OCI-LY1 (cell line): ENCODE measurements at regions not wholly inside any gene's neighbourhood (a gene's known extent, or its start where the extent isn't known, plus 50 kb on each side); places are given as distances from the start of the nearest gene placed in this dataset.
"Not testable (repeated sequence)": the region's sequence is repeated elsewhere in the genome, so short reads cannot be mapped to it uniquely, and the experiment has no call there.

ENCODE experiments used
- EZH2 ChIP-seq: fragments of 200-600 bp; sonication (generic), shearing (Covaris generic); IDR thresholded peaks from 2 replicates; pipeline ENCODE4 v1.8.0; 2017; ENCODE audit warnings: borderline replicate concordance, mixed run types, mild to moderate bottlenecking, antibody characterized with exemption, low read length, moderate library complexity, mixed read lengths
- TF ChIP-seq, protein P1 (sequence below): fragments of 200-600 bp; sonication (generic), shearing (Covaris generic); IDR thresholded peaks from 2 replicates; pipeline ENCODE4 v1.5.1; 2017; ENCODE audit warnings: mild to moderate bottlenecking, antibody characterized with exemption, low read length, moderate library complexity, mixed read lengths

DNA sequence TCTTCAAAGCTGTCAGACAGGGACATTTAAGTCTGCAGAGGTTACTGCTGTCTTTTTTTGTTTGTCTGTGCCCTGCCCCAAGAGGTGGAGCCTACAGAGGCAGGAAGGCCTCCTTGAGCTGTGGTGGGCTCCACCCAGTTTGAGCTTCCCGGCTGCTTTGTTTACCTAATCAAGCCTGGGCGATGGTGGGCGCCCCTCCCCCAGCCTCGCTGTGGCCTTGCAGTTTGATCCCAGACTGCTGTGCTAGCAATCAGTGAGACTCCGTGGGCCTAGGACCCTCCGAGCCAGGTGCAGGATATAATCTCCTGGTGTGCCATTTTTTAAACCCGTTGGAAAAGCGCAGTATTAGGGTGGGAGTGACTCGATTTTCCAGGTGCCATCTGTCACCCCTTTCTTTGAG, 918.7 kb upstream of the MAN1A1 start:
- TF ChIP-seq, protein P1, sequence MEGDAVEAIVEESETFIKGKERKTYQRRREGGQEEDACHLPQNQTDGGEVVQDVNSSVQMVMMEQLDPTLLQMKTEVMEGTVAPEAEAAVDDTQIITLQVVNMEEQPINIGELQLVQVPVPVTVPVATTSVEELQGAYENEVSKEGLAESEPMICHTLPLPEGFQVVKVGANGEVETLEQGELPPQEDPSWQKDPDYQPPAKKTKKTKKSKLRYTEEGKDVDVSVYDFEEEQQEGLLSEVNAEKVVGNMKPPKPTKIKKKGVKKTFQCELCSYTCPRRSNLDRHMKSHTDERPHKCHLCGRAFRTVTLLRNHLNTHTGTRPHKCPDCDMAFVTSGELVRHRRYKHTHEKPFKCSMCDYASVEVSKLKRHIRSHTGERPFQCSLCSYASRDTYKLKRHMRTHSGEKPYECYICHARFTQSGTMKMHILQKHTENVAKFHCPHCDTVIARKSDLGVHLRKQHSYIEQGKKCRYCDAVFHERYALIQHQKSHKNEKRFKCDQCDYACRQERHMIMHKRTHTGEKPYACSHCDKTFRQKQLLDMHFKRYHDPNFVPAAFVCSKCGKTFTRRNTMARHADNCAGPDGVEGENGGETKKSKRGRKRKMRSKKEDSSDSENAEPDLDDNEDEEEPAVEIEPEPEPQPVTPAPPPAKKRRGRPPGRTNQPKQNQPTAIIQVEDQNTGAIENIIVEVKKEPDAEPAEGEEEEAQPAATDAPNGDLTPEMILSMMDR = not testable (repeated sequence)
- TF ChIP-seq EZH2 = not testable (repeated sequence)
